SK-N-SH treated with all-trans-retinoic acid at 6 μM for 48 hours (cell line): ENCODE measurements at regions not wholly inside any gene's neighbourhood (a gene's known extent, or its start where the extent isn't known, plus 50 kb on each side); places are given as distances from the start of the nearest gene placed in this dataset.

ENCODE experiments used
- BACH2 ChIP-seq: fragments of 250-450 bp; sonication (Bioruptor Pico); IDR thresholded peaks from 2 replicates; pipeline ENCODE4 v1.9.0; 2021; ENCODE audit warnings: mild to moderate bottlenecking, borderline replicate concordance
- CSDC2 ChIP-seq: fragments of 250-450 bp; sonication (Bioruptor Pico); IDR thresholded peaks from 2 replicates; pipeline ENCODE4 v1.5.0; 2020; ENCODE audit warnings: mild to moderate bottlenecking, moderate library complexity
- ESRRG ChIP-seq: fragments of 250-450 bp; sonication (Bioruptor Pico); IDR thresholded peaks from 2 replicates; pipeline ENCODE4 v1.6.1; 2021; ENCODE audit warnings: mild to moderate bottlenecking
- RARB ChIP-seq: fragments of 250-450 bp; sonication (Bioruptor Pico); IDR thresholded peaks from 2 replicates; pipeline ENCODE4 v1.8.0; 2021; ENCODE audit warnings: mild to moderate bottlenecking, moderate library complexity
- ZFP3 ChIP-seq: fragments of 250-450 bp; sonication (Bioruptor Pico); IDR thresholded peaks from 2 replicates; pipeline ENCODE4 v1.5.0; 2020; ENCODE audit warnings: mild to moderate bottlenecking, moderate library complexity
- ZNF8 ChIP-seq: fragments of 450-650 bp; formaldehyde crosslinking; IDR thresholded peaks from 2 replicates; pipeline ENCODE4 v1.5.0; 2020; ENCODE audit warnings: mild to moderate bottlenecking, moderate library complexity
- TF ChIP-seq, protein P1 (sequence below): fragments of 250-450 bp; sonication (Bioruptor Pico); IDR thresholded peaks from 2 replicates; pipeline ENCODE4 v1.8.0; 2020; ENCODE audit warnings: mild to moderate bottlenecking, moderate library complexity, borderline replicate concordance

DNA sequence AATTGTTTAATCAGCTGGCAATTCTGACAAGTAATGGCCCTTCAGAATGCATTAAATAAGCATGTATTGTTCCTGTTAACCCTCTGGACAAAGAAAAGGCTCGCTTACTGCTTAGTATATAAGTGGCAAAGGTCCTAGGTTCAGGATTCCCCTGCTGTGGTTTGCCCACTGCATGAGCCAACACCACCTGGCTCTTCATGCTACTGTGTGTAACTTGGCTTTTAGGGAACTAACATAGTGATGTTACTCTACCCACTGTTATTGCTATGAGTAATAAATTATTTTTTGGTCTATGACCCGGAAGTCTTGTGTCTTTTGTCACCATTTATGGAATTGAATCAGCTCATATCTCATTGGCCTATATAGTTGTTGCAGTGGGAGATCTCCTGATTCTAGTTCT lies 791.7 kb upstream of the PHF14 start:
- TF ChIP-seq RARB (CRISPR knock-in tag) (no peak), ZFP3 (CRISPR knock-in tag) (no peak), BACH2 (CRISPR knock-in tag) (no peak), ESRRG (CRISPR knock-in tag) (no peak), CSDC2 (no peak), ZNF8 (CRISPR knock-in tag) (no peak)
- TF ChIP-seq, protein P1, sequence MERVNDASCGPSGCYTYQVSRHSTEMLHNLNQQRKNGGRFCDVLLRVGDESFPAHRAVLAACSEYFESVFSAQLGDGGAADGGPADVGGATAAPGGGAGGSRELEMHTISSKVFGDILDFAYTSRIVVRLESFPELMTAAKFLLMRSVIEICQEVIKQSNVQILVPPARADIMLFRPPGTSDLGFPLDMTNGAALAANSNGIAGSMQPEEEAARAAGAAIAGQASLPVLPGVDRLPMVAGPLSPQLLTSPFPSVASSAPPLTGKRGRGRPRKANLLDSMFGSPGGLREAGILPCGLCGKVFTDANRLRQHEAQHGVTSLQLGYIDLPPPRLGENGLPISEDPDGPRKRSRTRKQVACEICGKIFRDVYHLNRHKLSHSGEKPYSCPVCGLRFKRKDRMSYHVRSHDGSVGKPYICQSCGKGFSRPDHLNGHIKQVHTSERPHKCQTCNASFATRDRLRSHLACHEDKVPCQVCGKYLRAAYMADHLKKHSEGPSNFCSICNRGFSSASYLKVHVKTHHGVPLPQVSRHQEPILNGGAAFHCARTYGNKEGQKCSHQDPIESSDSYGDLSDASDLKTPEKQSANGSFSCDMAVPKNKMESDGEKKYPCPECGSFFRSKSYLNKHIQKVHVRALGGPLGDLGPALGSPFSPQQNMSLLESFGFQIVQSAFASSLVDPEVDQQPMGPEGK, result no peak
